ENCODE measurements at regions not wholly inside any gene's neighbourhood (a gene's known extent, or its start where the extent isn't known, plus 50 kb on each side); places are given as distances from the start of the nearest gene placed in this dataset.

GRCh38 chr5:109989161-109989560 is 299.4 kb downstream of the MAN2A1 start:
- no peak for TF ChIP-seq CTCF (IDR thresholded peaks at IDR 0.05; ENCODE audit: poor library complexity)
- no peak for TF ChIP-seq EZH2 (IDR thresholded peaks at IDR 0.05; ENCODE audit: borderline replicate concordance)
- TF ChIP-seq EZH2phosphoT487 (IDR thresholded peaks at IDR 0.05; ENCODE audit: low read depth, severe bottlenecking, unreplicated experiment), result no peak

Data from hepatocyte (in vitro differentiated cells).